Erythroblast (primary cell): ENCODE measurements at regions not wholly inside any gene's neighbourhood (a gene's known extent, or its start where the extent isn't known, plus 50 kb on each side); places are given as distances from the start of the nearest gene placed in this dataset.
"Not testable (repeated sequence)": the region's sequence is repeated elsewhere in the genome, so short reads cannot be mapped to it uniquely, and the experiment has no call there.

Experiments
- DNase-seq, 2 experiments: peaks; one replicate each; lab custom pipeline; 2025; lab: John Stamatoyannopoulos, UW
- GATA1 ChIP-seq: IDR thresholded peaks from 2 replicates; pipeline ENCODE4 v1.6.1; 2011; ENCODE audit warnings: low read depth, mild to moderate bottlenecking, control low read depth, low read length, moderate library complexity
- POLR2A ChIP-seq: IDR thresholded peaks from 2 replicates; pipeline ENCODE4 v1.6.1; 2011; ENCODE audit warnings: mild to moderate bottlenecking, low read length

GRCh38 chr5:26568316-26568715, 470.1 kb downstream of the CDH9 start:
- DNase-seq = no peak
- TF ChIP-seq GATA1 (no peak), POLR2A (no peak)

GRCh38 chr5:26563979-26564378, 474.4 kb downstream of the CDH9 start:
- TF ChIP-seq POLR2A = no peak
- no peak for TF ChIP-seq GATA1
- no peak for DNase-seq

GRCh38 chr5:26553079-26553478, 485.3 kb downstream of the CDH9 start:
- TF ChIP-seq GATA1 (no peak), POLR2A (no peak)
- no peak for DNase-seq

GRCh38 chr5:26543987-26544386, 494.4 kb downstream of the CDH9 start:
- TF ChIP-seq POLR2A = no peak
- TF ChIP-seq GATA1 = no peak
- no peak for DNase-seq

- DNase-seq = no peak
- TF ChIP-seq POLR2A (no peak), GATA1 (no peak)
These were observed 500.2 kb downstream of the CDH9 start for GRCh38 chr5:26538226-26538625.

- no peak for DNase-seq
- TF ChIP-seq GATA1 (no peak), POLR2A (no peak)
These were observed 503.2 kb downstream of the CDH9 start for GRCh38 chr5:26535215-26535614.

- TF ChIP-seq POLR2A (no peak), GATA1 (no peak)
- DNase-seq = no peak
These were observed 508.1 kb downstream of the CDH9 start for GRCh38 chr5:26530305-26530704.

GRCh38 chr5:26519245-26519644, 519.1 kb downstream of the CDH9 start:
- DNase-seq = no peak
- TF ChIP-seq GATA1 (no peak), POLR2A (no peak)

- DNase-seq = no peak
- TF ChIP-seq GATA1 (no peak), POLR2A (no peak)
These were observed 520.3 kb downstream of the CDH9 start for GRCh38 chr5:26518065-26518464.

GRCh38 chr5:26498972-26499371, 539.4 kb downstream of the CDH9 start:
- no peak for TF ChIP-seq GATA1
- TF ChIP-seq POLR2A = no peak
- no peak for DNase-seq

GRCh38 chr5:26495437-26495836, 542.9 kb downstream of the CDH9 start:
- no peak for TF ChIP-seq POLR2A
- TF ChIP-seq GATA1 = no peak
- no peak for DNase-seq

GRCh38 chr5:26492906-26493459, 545.4 kb downstream of the CDH9 start:
- no peak for DNase-seq
- TF ChIP-seq POLR2A (no peak), GATA1 (no peak)

- DNase-seq = no peak
- no peak for TF ChIP-seq GATA1
- TF ChIP-seq POLR2A = no peak
These were observed 550.8 kb downstream of the CDH9 start for GRCh38 chr5:26487553-26487952.

- DNase-seq = no peak
- TF ChIP-seq POLR2A (no peak), GATA1 (no peak)
These were observed 551.8 kb downstream of the CDH9 start for GRCh38 chr5:26486631-26487030.

GRCh38 chr5:26485146-26485860, 553.1 kb downstream of the CDH9 start:
- not testable (repeated sequence) for DNase-seq
